GM19351 (cell line): ENCODE measurements at regions not wholly inside any gene's neighbourhood (a gene's known extent, or its start where the extent isn't known, plus 50 kb on each side); places are given as distances from the start of the nearest gene placed in this dataset.
"Not testable (repeated sequence)": the region's sequence is repeated elsewhere in the genome, so short reads cannot be mapped to it uniquely, and the experiment has no call there.

Experiments used
- ATAC-seq: cut with Tn5 transposase; IDR thresholded peaks from one replicate; pipeline ENCODE4 v1.9.1; 2021; ENCODE audit warnings: mild to moderate bottlenecking, moderate library complexity; ENCODE audit not compliant: unreplicated experiment

DNA sequence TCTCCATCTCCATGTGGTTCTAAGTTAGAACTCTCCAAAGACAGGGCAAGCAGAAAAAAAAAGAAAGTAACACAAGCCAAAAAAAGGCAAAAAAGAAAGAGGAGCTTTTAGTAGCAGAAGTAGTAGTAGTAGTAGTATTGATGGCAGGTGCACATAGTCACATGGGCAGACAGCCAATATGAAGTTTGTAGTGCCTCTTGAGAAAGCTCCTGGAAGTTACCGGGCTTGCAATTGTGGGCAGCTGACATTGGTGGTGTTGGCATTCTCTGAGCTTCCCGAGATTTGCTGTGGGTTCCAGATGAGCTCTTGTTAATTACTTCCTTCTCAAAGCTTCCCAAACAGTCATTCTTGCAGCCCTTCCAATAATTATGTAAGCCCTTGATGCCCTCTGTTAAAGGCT, 1128.5 kb downstream of the TYW1 start:
- no peak for ATAC-seq

DNA sequence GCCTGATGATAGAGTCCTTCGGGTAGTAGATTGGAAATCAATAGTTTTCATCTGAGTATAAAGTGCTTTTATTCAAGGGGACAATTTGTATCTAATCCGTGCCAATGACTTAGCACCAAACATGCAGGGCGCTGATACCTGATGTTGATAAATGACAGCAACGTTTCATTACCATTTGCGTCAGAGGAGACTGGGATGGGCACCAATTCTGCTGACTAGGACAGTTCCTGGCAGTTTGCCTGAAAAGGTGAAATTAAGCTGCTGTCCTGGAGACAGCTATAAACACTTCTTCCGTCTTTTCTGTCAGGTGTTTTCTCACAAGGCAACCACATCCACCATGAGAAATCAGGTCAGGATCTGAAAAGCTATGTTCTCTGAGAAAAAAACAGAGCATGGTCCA, 1136.4 kb downstream of the TYW1 start:
- no peak for ATAC-seq

DNA sequence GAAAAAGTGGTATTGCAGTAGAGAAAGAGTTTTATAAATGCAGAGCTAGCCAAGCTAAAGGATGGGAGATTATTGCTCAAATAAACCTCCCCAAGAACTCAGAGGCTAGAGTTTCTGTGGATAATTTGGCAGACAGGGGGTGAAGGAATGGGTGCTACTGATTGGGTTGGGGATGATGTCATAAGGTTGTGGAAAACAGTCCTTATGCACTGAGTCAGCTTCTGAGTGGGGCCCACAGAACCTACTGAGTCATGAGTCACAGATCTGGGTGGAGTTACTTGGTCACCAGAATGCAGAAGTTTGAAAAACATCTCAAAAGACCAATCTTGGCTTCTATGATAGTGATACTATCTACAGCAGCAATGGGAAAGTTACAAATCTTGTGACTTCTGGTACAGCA, 1146.7 kb downstream of the TYW1 start:
- ATAC-seq = no peak

DNA sequence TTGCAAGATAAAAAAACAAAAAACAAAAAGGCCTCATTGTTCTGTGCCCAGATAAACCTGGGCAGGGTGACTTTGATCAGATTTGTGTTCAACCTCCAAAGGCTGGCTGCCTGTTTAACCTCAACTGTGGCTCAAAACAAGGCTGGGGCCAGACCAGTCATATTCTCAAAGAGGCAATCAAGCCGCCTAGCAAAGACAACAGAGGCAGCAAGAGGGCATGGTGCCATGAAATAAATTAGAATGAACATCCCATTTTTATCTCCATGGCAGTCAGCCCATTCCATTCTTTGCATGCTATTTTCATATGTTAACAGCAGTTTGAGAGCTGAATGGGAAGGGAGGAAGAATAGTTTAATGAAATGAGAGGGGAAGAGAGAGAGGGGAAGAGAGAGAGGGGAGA, 1150.3 kb downstream of the TYW1 start:
- no peak for ATAC-seq

DNA sequence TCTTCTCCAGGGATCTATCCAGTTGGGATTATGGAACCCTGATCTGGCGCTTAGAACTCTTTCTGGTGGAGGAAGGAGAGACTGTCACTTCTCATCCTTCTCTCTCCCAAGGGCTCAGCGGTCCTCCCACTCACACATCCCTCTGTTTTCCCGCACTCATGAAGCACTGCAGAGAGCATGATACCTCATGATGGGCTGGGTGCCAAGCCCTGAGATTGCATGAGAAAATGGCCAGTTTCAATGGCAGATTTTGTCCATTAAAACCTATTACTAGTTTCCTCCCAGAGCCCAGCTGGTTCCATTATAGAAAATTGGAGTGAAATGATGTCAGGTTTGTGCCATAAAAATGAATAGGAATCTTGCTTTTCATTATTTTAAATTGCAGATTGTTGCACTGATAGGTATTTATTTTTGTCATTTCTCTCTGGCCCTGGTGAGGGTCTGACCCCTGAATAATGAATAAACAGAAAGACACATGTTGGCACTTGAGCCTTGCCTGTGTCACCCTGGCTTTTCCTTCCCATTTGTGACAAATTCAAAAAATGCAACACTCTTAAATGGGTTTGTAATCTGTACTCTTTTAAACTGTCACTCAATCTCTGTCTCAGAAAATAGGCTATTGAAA, 1151.1 kb downstream of the TYW1 start:
- no peak for ATAC-seq

DNA sequence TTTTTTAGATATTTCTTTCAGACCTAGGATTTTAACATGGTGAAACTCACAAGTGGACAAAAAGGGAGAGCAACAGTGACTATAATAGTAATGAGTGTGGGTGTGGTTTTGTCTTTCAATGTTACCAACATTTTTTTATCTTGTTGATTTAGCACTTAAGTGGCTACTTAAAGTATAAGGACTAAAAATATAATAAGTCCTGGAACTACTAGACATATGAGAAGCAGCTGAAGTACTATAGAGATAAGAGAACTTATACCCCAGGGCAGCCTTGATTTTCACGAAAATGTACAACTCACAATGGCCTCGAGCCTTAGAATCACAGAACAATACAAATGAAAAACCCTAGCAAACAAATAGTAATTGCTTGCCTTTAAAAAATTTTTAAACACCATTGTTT, 1151.8 kb downstream of the TYW1 start:
- ATAC-seq = no peak

DNA sequence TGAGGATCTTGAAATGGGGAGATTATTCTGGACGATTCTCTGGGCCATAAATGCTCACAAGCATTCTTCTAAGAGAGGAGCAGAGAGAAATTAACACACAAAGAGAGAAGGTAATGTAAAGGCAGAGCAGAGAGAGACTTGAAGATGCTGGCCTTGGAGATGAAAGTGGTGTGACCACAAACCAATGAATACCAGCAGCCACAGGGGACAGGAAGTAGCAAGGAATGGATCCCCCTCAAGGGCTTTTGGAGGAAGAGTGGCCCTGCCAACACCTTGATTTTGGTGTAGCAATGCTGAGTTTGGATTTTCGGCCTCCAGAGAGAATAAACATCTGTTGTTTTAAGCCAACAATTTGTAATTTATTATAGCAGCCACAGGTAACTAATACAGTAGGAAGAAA, 1155.6 kb downstream of the TYW1 start:
- no peak for ATAC-seq

DNA sequence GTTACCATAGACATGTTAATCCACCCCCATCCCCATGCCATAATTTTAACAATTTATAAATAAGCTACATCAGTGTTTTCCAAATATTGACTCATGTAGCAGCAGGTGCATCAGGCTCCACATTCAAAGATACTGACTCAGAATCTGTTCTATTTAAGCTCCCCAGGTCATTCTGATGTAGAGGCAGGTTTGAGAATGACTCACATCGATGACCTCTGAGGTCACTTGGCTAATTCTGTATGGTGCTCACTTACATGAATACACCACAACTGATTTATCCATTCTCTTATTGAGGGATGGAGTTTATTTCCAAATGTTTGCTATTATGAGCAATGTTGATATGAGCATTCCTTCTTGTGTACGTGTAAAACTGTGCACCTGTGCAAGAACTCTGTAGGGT, 1159.0 kb downstream of the TYW1 start:
- ATAC-seq = no peak

DNA sequence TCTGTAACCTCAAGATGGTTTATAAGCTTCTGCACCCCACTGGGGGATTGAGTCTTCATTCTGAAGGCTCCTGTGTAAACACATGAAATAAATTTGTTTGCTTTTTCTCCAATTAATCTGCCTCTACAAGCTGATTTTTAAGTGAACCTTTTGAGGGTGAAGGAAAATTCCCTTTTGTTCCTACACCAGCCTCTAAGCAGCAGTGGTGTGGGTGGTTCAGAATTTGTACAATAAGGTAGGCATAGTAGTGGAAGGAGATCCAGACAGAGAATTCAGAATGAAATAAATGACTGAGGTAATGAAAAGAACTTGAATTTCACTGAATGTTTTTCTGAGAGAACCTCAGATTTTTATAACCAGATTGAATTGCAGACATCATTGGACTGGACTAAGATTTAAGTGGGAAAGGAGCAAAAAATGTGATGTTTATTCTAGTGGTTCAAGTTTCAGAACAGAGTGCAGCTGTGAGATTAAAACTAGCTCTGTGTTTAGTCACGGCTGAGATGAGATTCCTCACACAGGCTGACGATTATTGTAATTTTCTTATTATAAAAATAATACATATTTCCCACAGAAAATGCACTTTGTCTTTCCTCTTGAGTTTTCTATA, 1162.2 kb downstream of the TYW1 start:
- ATAC-seq = no peak

DNA sequence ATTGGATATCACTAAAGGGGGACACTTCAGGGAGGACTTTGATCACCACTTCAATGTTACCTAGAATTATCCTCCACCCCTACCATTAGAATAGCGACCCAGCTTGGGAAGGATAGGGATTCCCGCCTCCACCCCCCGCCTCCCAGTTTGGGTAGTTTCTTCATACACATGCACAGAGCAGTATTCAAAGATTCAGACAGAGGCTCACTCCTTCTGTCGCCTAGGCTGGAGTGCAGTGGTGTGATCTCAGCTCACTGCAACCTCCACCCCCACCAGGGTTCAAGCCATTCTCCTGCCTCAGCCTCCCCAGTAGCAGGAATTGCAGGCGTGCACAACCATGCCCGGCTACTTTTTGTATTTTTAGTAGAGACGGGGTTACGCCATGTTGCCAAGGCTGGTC, 1166.1 kb downstream of the TYW1 start:
- ATAC-seq = no peak

DNA sequence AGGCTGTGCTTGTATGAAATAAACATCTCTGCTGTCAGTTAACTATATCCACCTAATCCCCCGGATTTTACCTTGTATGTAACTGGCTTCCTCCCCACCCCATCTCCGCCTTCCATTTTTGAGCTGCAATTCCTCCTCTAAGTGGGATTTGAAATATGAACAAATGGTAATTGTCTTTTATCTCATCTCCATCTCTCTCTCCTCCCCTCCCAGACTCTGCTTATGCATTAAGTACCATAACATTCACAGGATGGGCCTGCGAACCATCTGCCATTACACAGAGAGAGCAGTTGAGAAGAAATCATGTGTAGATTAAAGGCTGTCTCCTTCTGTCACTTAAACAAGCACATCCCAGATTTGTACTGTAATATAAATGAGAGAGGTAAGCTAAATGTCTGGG, 1169.9 kb downstream of the TYW1 start:
- ATAC-seq = no peak

DNA sequence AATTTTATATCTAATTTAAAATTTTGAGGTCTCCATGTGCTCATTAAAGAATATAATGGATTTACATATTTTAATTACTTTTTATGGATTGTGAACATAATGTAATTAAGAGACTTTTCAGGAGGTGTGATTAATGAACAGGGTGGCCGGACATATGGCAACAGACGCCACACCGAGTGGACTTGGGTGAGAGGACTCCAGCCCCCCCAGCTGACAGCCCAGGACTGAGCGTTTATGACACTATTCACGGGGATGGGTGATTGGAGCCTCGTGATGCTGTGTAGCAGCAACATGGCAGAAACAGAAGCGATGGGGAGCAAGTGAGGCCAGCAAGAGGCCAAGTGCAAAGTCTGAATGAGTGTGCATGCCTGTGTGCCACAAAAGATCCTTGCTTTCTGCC, 1176.9 kb downstream of the TYW1 start:
- no peak for ATAC-seq

DNA sequence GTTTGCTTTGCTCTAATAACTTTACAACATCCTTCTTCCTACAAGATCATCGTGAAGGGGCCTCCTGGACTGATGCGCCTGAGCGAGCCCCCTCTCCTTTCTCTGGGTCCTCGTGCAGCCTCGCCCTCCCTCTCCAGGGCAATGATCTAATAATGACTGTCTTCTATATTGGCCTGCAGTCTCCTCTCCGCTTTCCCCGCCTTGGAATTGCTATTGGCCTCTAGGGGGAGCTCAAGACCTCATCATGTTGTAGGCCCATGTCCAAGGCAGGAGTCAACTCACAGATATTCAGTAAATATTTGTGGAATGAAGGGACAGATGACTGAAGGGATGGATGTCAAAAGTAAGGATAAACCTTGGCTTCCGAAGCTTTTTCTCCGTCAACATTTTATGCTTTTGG, 1180.3 kb downstream of the TYW1 start:
- ATAC-seq = no peak

DNA sequence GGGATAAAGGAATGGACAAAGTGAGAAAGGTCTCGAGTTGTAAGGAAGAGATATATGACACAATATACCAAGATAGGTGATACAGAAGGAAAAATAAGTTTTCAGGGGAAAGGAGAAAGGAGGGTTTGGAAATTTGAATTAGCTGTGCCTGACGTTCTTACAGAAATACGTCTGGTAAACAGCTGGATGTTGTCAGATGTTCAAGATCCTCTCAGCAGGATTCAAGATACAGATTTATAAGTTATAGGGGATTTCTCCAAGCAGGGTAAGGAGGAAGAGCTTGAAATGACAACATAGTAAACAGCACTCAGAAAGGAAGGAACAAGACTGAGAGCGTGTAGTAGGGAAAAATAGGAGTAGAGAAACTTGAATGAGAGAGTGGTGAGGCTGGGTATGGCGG, 1184.1 kb downstream of the TYW1 start:
- no peak for ATAC-seq

DNA sequence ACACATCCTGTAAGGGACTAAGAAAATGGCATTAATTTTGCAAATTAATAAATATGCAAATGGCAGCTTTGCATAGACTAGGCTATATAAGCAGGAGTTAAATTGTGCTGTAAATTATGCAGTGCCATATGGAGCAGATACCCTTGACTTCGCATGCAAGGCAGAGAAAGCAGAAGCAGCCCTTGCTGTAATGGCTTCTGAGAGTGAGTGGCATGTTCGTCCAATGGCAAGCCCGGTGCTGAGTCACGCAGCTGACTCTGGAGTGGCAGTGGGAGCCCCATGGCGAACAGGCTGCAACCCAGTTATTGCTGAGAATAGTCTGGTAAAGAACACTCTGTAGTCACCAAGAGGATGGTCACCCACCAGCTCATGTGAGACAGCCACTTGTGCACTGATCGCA, 1186.5 kb downstream of the TYW1 start:
- no peak for ATAC-seq

DNA sequence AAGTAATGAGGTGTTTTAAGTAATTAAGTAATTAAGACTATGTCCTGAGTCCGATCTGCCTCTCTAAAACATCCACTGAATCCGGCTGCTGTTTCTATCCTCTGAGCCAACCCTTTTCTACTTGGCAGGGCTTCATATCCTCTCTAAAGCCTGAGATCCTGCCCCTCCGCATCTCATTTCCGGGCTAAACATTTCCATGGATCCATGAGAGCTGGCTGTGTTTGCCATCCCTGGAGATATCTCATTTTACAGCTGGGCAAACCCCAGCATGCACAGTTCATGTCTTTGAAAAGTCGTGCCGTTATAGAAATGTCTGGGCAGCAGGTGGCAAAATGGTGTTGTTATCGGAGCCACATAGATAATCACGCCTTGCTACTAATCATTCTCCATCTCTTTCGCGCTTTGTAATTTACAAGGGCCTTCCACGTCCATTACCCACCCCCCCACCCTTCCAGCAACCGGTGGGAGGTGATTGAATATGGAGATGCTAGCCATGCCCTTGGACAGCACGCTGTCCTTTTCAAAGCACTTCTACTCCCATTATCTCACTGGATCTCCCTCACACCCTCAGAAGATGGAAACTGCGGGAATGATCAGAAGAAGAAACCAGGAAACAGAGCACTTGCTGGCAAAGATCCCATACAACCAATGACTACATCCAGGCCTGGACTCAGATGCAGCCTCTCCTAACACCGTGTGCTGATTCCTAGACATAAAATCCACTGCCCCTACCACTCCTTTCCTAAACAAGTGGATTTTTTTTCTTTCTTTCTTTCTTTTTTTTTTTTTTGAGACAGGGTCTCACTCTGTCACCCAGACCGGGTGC, 1189.2 kb downstream of the TYW1 start:
- ATAC-seq = no peak

DNA sequence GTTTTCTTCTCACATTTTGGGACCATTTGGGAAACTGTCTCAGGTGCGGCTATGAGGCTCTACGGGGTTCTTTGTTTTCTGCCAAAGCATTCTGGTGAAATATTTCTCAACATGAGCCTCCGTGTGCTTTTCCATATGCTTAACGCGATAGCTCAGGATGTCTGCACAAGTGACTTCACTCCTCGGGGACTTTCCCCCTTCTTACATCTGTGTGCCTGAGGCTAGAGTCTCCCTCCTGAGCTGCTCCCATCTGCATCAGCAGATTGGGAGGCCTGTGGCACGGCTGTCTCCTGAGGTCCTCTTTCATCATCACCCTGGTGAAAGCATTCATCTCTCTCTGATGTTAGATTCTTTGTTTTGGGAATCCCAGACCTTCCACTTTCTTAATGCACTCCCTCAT, 1190.9 kb downstream of the TYW1 start:
- ATAC-seq = no peak

DNA sequence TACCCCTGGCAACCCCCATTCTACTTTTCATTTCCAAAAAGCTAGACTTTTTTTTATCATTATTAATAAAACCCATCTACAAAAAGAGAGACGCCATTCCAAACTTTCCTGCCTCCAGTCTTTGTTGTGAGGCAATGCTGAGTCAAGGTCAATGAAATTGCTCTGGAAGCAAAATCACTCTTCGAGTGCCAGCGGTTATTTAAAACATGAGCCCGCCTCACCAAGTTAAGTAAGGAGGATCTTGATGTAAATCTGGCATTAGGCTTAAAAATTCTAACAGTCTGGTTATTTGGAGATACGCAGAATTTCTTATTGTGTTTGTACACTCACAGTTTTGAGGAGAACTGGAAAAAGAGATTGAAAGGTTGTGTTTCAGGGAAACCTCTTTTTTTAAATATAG, 1196.3 kb downstream of the TYW1 start:
- no peak for ATAC-seq

DNA sequence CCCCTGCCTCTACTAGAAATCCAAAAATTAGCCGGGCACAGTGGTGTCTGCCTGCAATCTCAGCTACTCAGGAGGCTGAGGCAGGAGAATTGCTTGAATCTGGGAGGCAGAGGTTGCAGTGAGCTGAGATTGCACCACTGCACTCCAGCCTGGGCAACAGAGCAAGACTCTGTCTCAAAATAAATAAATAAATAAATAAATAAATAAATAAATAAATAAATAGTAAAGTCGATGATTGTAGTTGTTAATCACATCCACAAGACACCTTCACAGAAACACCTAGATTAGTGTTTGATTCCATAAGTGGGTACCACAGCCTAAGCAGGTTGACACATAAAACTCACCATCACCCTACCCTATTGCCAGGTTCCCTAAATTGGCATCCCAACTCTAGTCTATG, 1199.0 kb downstream of the TYW1 start:
- ATAC-seq = not testable (repeated sequence)

DNA sequence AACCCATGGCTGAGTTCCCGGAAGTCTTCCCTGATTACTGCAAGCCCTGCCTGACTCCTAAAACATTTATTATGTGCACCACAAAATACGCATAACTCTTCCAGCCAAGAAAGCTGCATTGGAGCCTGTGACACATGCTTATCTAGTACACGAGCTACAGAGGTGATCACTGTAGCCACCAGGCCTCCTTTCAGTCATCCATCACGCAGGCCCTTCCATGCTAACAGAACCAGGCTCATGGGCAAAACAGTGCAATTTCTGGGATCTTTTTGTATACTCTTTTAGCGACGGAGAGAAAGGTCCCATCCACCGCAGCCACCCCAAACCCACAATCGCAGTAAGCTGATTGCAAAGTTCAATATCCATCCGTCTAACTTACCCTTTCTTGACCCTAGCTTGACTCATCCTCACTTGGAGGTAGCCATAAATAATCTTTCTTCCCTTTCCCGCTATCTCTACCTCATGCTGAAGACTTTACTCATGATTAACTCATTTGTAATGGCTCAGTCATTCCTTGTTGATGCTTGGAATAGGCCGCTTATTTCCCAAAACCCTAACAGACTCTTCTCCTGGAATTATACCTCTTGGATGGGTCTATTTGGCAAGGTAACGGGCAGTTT, 1203.5 kb downstream of the TYW1 start:
- no peak for ATAC-seq

DNA sequence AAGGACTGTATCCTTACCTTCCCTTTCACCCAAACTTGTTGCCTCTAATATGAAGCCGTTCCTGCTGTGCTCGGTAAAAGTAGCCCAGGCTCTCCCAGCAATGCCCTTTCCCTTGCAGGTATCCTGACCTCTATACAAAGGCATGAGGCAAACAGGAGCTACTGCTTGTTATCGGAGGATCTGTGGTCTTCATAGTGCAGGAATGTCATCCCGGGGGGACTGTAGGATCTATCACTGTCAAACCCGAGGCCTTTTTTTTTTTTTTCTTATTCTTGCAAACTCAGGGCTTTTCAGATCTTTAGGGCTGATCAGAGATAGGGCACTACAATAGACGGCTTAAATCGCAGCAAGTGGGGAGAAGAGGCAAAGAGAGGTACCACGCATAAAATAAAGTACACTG, 1206.6 kb downstream of the TYW1 start:
- no peak for ATAC-seq

DNA sequence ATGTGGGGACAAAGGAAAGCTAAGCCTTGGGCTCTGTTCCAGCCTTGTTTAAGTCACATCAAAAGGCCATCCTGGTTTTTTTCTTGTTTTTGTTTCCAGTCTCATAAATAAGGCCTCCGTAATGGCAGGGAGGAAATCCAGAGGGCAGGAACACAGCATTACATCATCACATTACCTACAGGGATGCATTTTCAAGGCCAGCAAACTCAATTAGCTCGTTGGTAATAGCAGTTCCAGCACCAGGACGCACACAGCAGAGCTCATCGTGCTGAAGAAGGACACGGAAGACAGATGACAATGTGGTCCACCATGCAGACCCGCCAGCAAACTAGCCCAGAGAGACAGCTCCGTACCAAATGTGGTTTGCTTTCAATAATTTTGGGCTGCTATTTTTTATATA, 1209.2 kb downstream of the TYW1 start:
- ATAC-seq = no peak
